OCI-LY1 (cell line): ENCODE measurements at regions not wholly inside any gene's neighbourhood (a gene's known extent, or its start where the extent isn't known, plus 50 kb on each side); places are given as distances from the start of the nearest gene placed in this dataset.

ENCODE experiments used
- CTCF ChIP-seq: fragments of 200-600 bp; sonication (generic), shearing (Covaris generic); IDR thresholded peaks from 2 replicates; pipeline ENCODE4 v1.5.1; 2017; ENCODE audit warnings: mild to moderate bottlenecking, antibody characterized with exemption, low read length, moderate library complexity, mixed read lengths
- EZH2 ChIP-seq: fragments of 200-600 bp; sonication (generic), shearing (Covaris generic); IDR thresholded peaks from 2 replicates; pipeline ENCODE4 v1.8.0; 2017; ENCODE audit warnings: borderline replicate concordance, mixed run types, mild to moderate bottlenecking, antibody characterized with exemption, low read length, moderate library complexity, mixed read lengths

GRCh38 chr2:217275091-217275490, 415.2 kb upstream of the TNP1 start:
- TF ChIP-seq CTCF (no peak), EZH2 (no peak)
